H1 (cell line): ENCODE measurements at regions not wholly inside any gene's neighbourhood (a gene's known extent, or its start where the extent isn't known, plus 50 kb on each side); places are given as distances from the start of the nearest gene placed in this dataset.

Experiments
- NRF1 ChIP-seq: IDR thresholded peaks from 2 replicates; pipeline ENCODE4 v1.6.1; 2011; ENCODE audit warnings: mild to moderate bottlenecking, low read depth, low read length, improper control_type of control experiment
- POLR2A ChIP-seq, 2 experiments: IDR thresholded peaks; 1 replicate in 1 of 2; 2 replicates in 1 of 2; pipeline ENCODE4 v1.6.1; 2011; ENCODE audit warnings: low read depth in 2 of 2, low read length in 2 of 2, mild to moderate bottlenecking in 2 of 2; ENCODE audit errors: control extremely low read depth in 1 of 2

DNA sequence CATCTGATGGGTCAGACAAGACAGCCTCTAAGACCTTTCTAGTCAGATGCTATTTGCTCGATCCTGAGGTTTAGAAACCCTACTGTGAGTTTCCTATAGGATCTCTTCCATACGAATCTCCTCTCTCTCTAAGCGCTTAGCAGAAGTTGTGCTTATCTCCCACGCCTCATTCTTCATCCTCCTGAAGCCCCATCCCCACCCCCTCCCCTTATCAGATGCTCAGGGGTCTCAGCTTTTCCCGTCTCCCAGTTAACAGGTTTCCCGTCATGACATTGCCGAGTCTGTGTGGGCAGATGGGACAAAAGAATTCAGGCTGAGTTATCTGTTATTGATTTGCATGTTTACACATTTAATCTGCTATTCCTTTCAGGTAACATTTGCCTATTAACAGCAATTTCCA lies 99.0 kb upstream of the PIRT start:
- no peak for TF ChIP-seq POLR2A (IDR thresholded peaks at IDR 0.05; ENCODE audit: control extremely low read depth in 1 of 2, low read depth in 2 of 2, low read length in 2 of 2)
- no peak for TF ChIP-seq NRF1
